ENCODE measurements at regions not wholly inside any gene's neighbourhood (a gene's known extent, or its start where the extent isn't known, plus 50 kb on each side); places are given as distances from the start of the nearest gene placed in this dataset.

DNA sequence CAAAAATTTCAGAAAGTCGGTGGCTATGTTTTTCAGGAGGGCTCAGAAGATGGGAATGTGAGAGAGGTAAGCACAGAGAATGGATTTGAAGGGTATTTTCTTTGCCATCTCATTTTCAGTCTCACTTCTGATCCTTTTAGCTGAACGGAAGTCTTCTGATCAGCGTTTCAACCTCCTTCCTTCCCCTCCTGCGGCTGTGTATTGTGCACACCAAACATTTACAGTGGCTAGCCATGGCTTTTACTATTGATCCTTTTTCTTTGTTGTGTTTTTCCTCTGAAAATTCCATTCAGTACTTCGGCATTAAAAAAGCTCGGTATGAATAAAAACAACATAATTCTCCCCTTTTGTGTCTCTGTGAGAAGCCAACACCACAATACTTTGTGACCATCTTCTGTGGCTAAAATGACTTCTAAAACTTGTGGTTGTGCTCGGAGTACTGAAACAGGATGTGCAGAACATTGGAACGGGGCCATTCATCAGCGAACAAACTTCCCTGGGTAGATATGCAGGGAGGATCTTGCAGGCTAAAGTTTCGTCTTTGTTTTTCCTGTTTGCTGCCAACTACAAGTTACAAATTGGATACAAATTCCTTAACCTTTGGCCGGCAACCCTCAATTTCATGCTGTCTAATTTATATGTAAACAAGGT, 260.8 kb upstream of the FAM98A start:
- no peak overlapping the region for H3K4me3 ChIP-seq (replicated peaks; ENCODE audit: low read depth, low read length)

DNA sequence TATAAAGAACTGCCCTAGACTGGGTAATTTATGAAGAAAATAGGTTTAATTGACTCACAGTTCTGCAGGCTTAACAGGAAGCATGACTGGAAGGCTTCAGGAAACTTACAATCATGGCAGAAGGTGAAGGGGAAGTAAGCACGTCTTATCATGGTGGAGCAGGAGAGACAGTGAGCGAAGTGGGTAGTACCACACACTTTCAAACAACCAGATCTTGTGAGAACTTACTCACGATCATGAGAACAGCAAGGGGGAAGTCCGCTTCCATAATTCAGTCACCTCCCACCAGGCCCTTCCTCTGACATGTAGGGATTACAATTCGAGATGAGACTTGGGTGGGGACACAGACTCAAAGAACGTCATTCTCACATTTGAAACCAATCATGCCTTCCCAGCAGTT, 260.1 kb upstream of the FAM98A start:
- no peak for DNase-seq (ENCODE audit: low read depth)
- TF ChIP-seq, protein P1, sequence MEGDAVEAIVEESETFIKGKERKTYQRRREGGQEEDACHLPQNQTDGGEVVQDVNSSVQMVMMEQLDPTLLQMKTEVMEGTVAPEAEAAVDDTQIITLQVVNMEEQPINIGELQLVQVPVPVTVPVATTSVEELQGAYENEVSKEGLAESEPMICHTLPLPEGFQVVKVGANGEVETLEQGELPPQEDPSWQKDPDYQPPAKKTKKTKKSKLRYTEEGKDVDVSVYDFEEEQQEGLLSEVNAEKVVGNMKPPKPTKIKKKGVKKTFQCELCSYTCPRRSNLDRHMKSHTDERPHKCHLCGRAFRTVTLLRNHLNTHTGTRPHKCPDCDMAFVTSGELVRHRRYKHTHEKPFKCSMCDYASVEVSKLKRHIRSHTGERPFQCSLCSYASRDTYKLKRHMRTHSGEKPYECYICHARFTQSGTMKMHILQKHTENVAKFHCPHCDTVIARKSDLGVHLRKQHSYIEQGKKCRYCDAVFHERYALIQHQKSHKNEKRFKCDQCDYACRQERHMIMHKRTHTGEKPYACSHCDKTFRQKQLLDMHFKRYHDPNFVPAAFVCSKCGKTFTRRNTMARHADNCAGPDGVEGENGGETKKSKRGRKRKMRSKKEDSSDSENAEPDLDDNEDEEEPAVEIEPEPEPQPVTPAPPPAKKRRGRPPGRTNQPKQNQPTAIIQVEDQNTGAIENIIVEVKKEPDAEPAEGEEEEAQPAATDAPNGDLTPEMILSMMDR (IDR thresholded peaks at IDR 0.05; ENCODE audit: low read length, missing control alignments): no peak
- no peak overlapping the region for H3K4me3 ChIP-seq (replicated peaks; ENCODE audit: low read depth, low read length)

More for the DNA sequence above, 260.8 kb upstream of the FAM98A start:
- DNase-seq (ENCODE audit: low read depth): no peak
- TF ChIP-seq, protein P1 (IDR thresholded peaks at IDR 0.05; ENCODE audit: low read length, missing control alignments): no peak

DNA sequence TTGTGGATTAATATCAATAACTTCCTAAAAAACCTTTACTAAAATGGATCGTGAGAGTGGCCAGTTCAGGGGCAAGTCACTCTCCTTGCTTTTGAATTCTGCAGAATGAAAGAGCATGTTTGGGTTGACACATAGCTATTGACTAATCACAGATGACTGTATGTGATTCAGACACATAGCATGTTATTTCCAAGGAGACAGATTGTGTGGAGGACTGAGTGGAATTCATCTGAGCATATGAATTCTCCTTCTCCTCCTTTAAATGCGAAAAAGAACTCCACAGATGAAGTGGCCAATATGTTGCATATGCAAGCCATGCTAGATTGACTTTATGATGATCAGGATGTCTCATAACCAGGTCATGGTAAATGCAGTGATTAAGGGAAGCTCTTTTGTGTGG, 249.4 kb upstream of the FAM98A start:
- DNase-seq (ENCODE audit: low read depth): no peak
- no peak overlapping the region for H3K4me3 ChIP-seq (replicated peaks; ENCODE audit: low read depth, low read length)
- TF ChIP-seq, protein P1 (IDR thresholded peaks at IDR 0.05; ENCODE audit: low read length, missing control alignments): no peak

DNA sequence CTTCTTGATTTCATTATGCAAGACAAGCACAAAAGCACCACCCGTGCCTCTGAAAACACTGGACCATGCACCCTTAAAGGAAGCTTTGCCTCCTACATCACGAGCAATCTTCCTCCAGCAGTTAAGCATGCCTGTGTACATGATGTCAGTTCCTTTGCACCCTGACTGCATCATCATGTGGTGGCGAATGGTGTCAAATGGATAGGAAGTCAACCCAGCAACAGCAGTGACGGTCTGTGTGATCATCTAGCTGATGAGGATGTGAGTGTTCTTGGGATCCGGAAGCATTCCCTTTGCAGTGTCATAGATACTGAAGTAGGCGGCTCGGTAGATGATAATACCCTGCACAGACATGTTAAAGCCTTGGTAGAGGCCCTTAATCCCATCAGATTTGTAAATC, 240.7 kb upstream of the FAM98A start:
- no peak for DNase-seq (ENCODE audit: low read depth)
- H3K4me3 ChIP-seq (replicated peaks; ENCODE audit: low read depth, low read length): no peak overlapping the region
- TF ChIP-seq, protein P1 (IDR thresholded peaks at IDR 0.05; ENCODE audit: low read length, missing control alignments): no peak

DNA sequence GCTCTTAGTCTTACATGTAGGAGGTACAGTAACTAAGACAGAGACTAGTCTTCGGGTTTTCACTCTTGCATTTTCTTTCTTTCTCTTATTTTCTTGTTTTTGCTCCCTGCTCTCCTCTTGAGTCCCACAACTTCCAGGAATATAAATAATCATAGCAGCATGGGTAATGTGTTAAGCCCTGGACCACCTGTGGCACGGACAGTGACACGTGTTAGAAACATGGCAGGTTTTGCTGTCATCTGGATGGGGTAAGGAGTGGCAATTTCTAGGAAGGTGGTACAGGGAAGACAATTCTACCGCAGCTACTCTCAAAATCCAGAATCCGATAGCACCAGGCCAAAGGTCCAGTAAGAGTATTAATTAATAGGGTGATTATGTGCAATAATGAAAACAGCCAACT, 237.5 kb upstream of the FAM98A start:
- H3K4me3 ChIP-seq (replicated peaks; ENCODE audit: low read depth, low read length): no peak overlapping the region
- no peak for DNase-seq (ENCODE audit: low read depth)
- TF ChIP-seq, protein P1 (IDR thresholded peaks at IDR 0.05; ENCODE audit: low read length, missing control alignments): no peak

DNA sequence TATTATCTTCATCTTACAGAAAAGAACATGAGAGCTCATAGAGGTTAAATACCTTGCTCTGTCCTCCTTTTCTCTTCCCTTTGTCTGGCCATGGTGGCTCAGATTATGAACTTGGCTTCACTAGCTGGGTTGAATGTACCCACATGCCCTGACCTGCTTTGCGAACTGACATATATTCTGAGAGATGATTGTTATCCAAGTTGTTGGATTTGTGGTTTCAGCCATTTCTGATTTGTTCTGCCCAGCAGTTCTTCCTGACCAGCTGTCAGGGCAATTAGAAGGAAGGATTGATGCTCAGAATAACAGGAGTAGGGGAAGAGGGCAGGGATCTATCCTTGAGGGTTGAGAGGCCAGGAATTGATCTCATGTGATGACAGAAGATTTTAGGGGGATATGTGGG, 236.8 kb upstream of the FAM98A start:
- TF ChIP-seq, protein P1 (IDR thresholded peaks at IDR 0.05; ENCODE audit: low read length, missing control alignments): no peak

DNA sequence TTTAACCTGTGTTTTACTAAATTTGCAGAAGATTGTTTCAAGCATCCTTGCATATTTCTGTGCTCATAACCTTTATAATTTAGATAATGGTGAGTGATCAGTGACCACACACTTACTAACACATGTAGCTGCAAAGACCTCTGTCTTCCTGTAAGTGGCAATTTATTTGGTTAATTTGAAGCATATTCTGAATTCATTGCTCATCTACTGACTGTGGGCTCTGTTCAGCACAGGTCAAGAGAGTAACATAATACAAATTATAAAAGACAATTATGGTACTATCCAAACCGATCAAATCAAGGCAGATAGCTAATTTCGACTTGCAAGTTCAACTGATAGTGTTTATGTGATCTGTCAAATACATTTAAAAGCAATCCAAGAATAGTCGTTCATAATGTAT, 223.9 kb upstream of the FAM98A start:
- TF ChIP-seq, protein P1 (IDR thresholded peaks at IDR 0.05; ENCODE audit: low read length, missing control alignments): no peak
- H3K4me3 ChIP-seq (replicated peaks; ENCODE audit: low read depth, low read length): no peak overlapping the region
- DNase-seq (ENCODE audit: low read depth): no peak

More for the DNA sequence above, 236.8 kb upstream of the FAM98A start:
- no peak for DNase-seq (ENCODE audit: low read depth)
- H3K4me3 ChIP-seq (replicated peaks; ENCODE audit: low read depth, low read length): no peak overlapping the region
